AG04450 (cell line): ENCODE measurements at regions not wholly inside any gene's neighbourhood (a gene's known extent, or its start where the extent isn't known, plus 50 kb on each side); places are given as distances from the start of the nearest gene placed in this dataset.

Experiments
- CTCF ChIA-PET: fragments of 300-600, 350-600 bp; formaldehyde crosslinking; extraction: SDS; loops from one replicate; lab custom pipeline; 2022; ENCODE audit warnings: antibody characterized with exemption, inconsistent platforms; lab: Charles Lee
- POLR2A ChIA-PET: fragments of 350-600 bp; formaldehyde crosslinking; extraction: SDS; loops from one replicate; lab custom pipeline; 2021; ENCODE audit warnings: antibody characterized with exemption, inconsistent platforms; lab: Yijun Ruan, JAX
- DNase-seq: peaks from one replicate; pipeline ENCODE4 v3.0.0-alpha.2; 2011; ENCODE audit warnings: low read depth, low spot score
- H3K27ac ChIP-seq: one replicate; pipeline ENCODE4 v1.5.1; 2012; ENCODE audit warnings: low read depth, low read length, control low read depth
- H3K27me3 ChIP-seq: one replicate; pipeline ENCODE4 v1.6.0; 2012; ENCODE audit warnings: low read length; ENCODE audit not compliant: control insufficient read depth, insufficient read depth
- H3K4me3 ChIP-seq: 2 replicates; pipeline ENCODE4 v1.5.1; 2011; ENCODE audit warnings: mild to moderate bottlenecking, low read depth, low read length, control low read depth
- H3K9me3 ChIP-seq: 2 replicates; pipeline ENCODE4 v1.5.1; 2012; ENCODE audit warnings: low read length; ENCODE audit not compliant: control insufficient read depth, insufficient read depth
- TF ChIP-seq, protein P1 (sequence below): IDR thresholded peaks from 2 replicates; pipeline ENCODE4 v1.5.1; 2011; ENCODE audit warnings: low read depth, low read length, control low read depth, inconsistent platforms

DNA sequence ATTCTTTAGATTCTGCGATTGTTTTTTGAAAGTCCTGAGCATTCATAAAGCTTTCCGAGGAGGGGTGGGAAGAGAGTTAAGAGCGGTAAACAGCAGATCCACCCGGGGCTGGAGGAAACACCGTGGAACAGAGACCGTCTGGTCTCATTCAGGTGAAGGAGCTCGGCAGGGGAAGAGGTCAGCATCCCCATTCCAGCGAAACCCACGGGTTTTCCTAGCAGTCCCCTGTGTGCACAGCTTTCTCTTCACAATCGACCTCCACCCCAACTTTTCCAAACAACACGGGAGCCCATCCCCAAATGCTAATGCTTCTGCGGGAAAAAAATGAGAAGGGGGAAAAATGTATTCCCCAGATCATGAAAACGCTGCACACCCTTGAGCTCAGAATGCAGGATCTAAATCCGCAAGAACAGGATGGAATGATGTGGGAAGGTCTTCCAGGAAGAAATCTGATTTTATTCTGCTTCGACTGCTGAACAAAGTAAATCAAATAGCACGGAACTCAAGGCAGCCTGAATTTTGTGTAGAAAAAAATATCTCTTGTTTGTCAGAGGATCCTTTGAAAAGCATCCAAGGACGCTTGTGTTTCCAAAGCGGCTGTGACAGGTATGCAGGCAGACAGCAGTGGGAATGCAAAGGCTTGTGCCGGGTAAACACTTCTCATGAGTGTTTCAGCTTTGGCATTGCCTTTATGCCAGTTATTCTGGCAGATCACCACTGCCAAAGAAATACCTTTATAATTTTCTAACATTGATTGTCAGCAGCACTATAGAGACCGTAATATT, 128.8 kb downstream of the NDUFA12 start:
- no peaks in the 10 kb centered on the region; the same call in 1 of the 2 replicates for H3K9me3 ChIP-seq
- TF ChIP-seq, protein P1, sequence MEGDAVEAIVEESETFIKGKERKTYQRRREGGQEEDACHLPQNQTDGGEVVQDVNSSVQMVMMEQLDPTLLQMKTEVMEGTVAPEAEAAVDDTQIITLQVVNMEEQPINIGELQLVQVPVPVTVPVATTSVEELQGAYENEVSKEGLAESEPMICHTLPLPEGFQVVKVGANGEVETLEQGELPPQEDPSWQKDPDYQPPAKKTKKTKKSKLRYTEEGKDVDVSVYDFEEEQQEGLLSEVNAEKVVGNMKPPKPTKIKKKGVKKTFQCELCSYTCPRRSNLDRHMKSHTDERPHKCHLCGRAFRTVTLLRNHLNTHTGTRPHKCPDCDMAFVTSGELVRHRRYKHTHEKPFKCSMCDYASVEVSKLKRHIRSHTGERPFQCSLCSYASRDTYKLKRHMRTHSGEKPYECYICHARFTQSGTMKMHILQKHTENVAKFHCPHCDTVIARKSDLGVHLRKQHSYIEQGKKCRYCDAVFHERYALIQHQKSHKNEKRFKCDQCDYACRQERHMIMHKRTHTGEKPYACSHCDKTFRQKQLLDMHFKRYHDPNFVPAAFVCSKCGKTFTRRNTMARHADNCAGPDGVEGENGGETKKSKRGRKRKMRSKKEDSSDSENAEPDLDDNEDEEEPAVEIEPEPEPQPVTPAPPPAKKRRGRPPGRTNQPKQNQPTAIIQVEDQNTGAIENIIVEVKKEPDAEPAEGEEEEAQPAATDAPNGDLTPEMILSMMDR = no peak
- no peak overlapping the region for H3K27ac ChIP-seq
- POLR2A ChIA-PET = no interaction called here
- DNase-seq = no peak
- H3K27me3 ChIP-seq = peaks cover 49% of the 10 kb centered on the region
- CTCF ChIA-PET = no interaction called here
- H3K4me3 ChIP-seq = no peak overlapping the region

DNA sequence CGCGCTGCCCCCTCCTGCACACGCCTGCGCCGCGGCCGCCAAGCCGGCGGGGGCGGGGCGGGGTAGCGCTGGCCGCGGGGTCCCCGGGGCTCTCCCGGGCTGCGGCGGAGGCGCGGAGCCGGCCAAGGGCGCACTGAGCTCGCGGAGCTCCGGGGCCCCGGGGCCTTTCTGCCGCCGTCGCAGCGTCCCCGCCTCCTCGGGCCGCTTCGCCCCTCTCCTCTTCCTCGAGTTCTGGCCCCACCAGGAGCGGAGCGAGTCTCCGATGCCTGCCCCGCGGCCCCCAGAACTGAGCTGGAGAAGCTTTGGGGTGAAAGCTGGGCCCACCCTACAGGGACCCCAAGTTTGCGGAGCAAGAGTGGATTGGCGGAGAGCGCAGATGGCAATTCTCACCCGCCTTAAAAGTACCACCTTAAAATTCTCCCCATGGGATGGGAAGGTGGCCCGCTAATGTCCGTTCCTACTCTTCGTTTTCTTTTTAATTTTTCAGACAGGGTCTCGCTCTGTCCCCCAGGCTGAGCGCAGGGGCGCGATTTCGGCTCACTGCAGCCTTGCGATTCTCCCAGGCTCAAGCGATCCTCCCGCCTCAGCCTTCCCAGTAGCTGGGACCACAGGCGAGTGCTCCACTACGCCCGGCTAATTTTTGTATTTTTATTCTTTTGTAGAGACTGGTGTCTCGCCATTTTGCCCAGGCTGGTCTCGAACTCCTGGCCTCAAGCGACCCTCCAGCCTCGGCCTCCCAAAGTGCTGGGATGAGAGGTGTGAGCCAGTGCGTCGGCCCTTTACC, 129.6 kb downstream of the NDUFA12 start:
- Histone ChIP-seq H3K27me3 (peaks cover 49% of the 10 kb centered on the region), H3K4me3 (peak overlapping the region; percentile 4; the same call in 1 of the 2 replicates), H3K27ac (no peak overlapping the region), H3K9me3 (no peaks in the 10 kb centered on the region; the same call in 1 of the 2 replicates)
- DNase-seq = no peak
- ChIA-PET CTCF (no interaction called here), POLR2A (no interaction called here)
- TF ChIP-seq, protein P1 = no peak

DNA sequence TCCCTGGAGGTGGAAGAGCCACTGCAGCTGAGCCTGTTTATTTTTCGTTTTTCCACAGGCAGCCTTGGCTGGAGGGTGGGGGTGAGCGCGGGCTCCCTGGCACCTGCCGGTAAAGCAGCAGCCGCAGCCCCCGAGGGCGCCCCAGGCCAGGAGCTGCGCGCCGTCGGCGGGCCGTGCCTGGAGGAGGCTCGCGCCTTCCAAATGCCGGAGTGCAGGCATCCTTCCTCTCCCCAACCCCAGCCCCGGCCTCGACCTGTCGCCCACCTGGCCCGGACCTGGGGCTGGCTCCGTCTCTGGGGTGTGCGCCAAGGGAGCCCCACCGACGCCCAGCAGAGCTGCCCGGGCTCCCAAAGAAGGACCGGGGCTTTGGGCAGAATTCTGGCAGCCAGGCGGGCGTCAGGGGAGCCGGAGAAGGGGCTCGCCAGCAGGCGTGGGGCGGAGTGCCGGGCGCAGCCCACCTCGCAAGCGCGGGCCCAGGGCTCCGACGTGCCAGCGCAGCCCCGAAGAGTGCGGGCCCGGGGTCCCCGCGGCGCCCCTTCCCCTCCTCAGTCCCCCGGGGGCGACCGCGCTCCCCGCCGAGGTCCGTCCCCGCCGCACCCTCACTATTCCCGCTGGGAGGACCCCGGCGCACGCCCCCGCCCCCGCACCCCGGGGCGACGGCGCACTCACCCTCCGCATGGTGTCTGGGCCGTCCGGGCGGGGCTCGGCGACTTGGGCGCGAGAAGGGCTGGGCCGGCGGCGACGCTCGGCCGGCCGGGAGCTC, 130.3 kb downstream of the NDUFA12 start:
- CTCF ChIA-PET = no interaction called here
- POLR2A ChIA-PET = no interaction called here
- TF ChIP-seq, protein P1 = no peak

DNA sequence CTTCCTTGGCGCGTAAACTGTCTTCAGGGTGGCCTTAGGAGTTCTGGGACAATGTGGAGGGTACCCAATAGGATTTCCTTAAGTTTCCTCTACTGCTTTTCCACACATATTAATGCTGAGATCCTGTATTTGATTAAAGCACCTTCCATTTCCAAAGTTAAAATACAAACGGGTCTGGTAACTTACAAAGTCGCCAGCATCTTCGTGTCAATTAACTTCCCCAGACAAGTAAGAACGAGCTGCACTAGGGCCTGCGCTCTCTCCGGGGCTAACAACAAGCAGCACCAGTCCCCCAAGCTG, 130.9 kb downstream of the NDUFA12 start:
- H3K27me3 ChIP-seq = peaks cover 49% of the 10 kb centered on the region
- no peaks in the 10 kb centered on the region; the same call in 1 of the 2 replicates for H3K9me3 ChIP-seq
- POLR2A ChIA-PET = no interaction called here
- no peak overlapping the region for H3K4me3 ChIP-seq
- no peak for DNase-seq
- TF ChIP-seq, protein P1 = no peak
- H3K27ac ChIP-seq = no peak overlapping the region
- CTCF ChIA-PET = no interaction called here

More for the DNA sequence above, 130.3 kb downstream of the NDUFA12 start:
- Histone ChIP-seq H3K4me3 (no peak overlapping the region), H3K27me3 (peaks cover 49% of the 10 kb centered on the region), H3K9me3 (no peaks in the 10 kb centered on the region; the same call in 1 of the 2 replicates), H3K27ac (no peak overlapping the region)
- DNase-seq = no peak
